ENCODE measurements at regions not wholly inside any gene's neighbourhood (a gene's known extent, or its start where the extent isn't known, plus 50 kb on each side); places are given as distances from the start of the nearest gene placed in this dataset.

GRCh38 chr1:73766786-73767348, 431.1 kb downstream of the LRRIQ3 start:
- no peak overlapping the region for H3K4me3 ChIP-seq (ENCODE audit: low read length)
- DNase-seq = no peak
- H3K36me3 ChIP-seq (ENCODE audit: control insufficient read depth in 2 of 3, insufficient read depth in 3 of 3, low read length in 3 of 3) = no peaks in the 10 kb centered on the region
- H3K4me3 Mint-ChIP-seq = no peak overlapping the region
- no peaks in the 10 kb centered on the region for H3K4me1 ChIP-seq (ENCODE audit: control insufficient read depth in 2 of 2, insufficient read depth in 2 of 2, low read length in 2 of 2)
- POLR2A ChIA-PET = no interaction called here
- no peak for ATAC-seq
- no peaks in the 10 kb centered on the region for H3K27me3 Mint-ChIP-seq
- intact Hi-C loops (cut with micrococcal nuclease) = no loop called here
- H3K4me1 Mint-ChIP-seq = no peaks in the 10 kb centered on the region
- no peaks in the 10 kb centered on the region for H3K9me3 ChIP-seq (ENCODE audit: control insufficient read depth in 2 of 3, low read length in 3 of 3)
- H3K27me3 ChIP-seq (ENCODE audit: control insufficient read depth in 2 of 2, insufficient read depth in 2 of 2, low read length in 2 of 2) = no peaks in the 10 kb centered on the region
- no peak overlapping the region for H3K27ac Mint-ChIP-seq
- no peak overlapping the region for H3K27ac ChIP-seq (ENCODE audit: low read depth, low read length)
- CTCF ChIA-PET = no interaction called here
- peaks cover 0 to 10% (median 0%) of the 10 kb centered on the region in 11 donors for H3K9me3 Mint-ChIP-seq
- no peaks in the 10 kb centered on the region for H3K36me3 Mint-ChIP-seq

GRCh38 chr1:73765551-73766233, 432.3 kb downstream of the LRRIQ3 start:
- Mint-ChIP-seq H3K27me3 (no peaks in the 10 kb centered on the region), H3K9me3 (peaks cover 0 to 10% (median 0%) of the 10 kb centered on the region in 11 donors), H3K27ac (no peak overlapping the region), H3K4me1 (no peaks in the 10 kb centered on the region), H3K36me3 (no peaks in the 10 kb centered on the region), H3K4me3 (no peak overlapping the region)
- Histone ChIP-seq H3K27ac (ENCODE audit: low read depth, low read length) (no peak overlapping the region), H3K4me3 (ENCODE audit: low read length) (no peak overlapping the region), H3K36me3 (ENCODE audit: control insufficient read depth in 2 of 3, insufficient read depth in 3 of 3, low read length in 3 of 3) (no peaks in the 10 kb centered on the region), H3K27me3 (ENCODE audit: control insufficient read depth in 2 of 2, insufficient read depth in 2 of 2, low read length in 2 of 2) (no peaks in the 10 kb centered on the region), H3K4me1 (ENCODE audit: control insufficient read depth in 2 of 2, insufficient read depth in 2 of 2, low read length in 2 of 2) (no peaks in the 10 kb centered on the region), H3K9me3 (ENCODE audit: control insufficient read depth in 2 of 3, low read length in 3 of 3) (no peaks in the 10 kb centered on the region)
- ChIA-PET POLR2A (no interaction called here), CTCF (no interaction called here)
- ATAC-seq = no peak
- intact Hi-C loops (cut with micrococcal nuclease) = no loop called here
- DNase-seq = no peak

- H3K27ac Mint-ChIP-seq = no peak overlapping the region
These were observed 436.4 kb downstream of the LRRIQ3 start for GRCh38 chr1:73761559-73761958.

GRCh38 chr1:73759011-73759410, 439.0 kb downstream of the LRRIQ3 start:
- H3K4me1 Mint-ChIP-seq = no peaks in the 10 kb centered on the region
- H3K4me3 Mint-ChIP-seq = no peak overlapping the region
- no peak overlapping the region for H3K27ac ChIP-seq (ENCODE audit: low read depth, low read length)
- H3K27me3 ChIP-seq (ENCODE audit: control insufficient read depth in 2 of 2, insufficient read depth in 2 of 2, low read length in 2 of 2) = no peaks in the 10 kb centered on the region
- no peaks in the 10 kb centered on the region for H3K9me3 ChIP-seq (ENCODE audit: control insufficient read depth in 2 of 3, low read length in 3 of 3)
- CTCF ChIA-PET = no interaction called here
- DNase-seq = no peak
- H3K4me3 ChIP-seq (ENCODE audit: low read length) = no peak overlapping the region
- intact Hi-C loops (cut with micrococcal nuclease) = no loop called here
- H3K4me1 ChIP-seq (ENCODE audit: control insufficient read depth in 2 of 2, insufficient read depth in 2 of 2, low read length in 2 of 2) = no peaks in the 10 kb centered on the region
- ATAC-seq = no peak
- no peaks in the 10 kb centered on the region for H3K36me3 ChIP-seq (ENCODE audit: control insufficient read depth in 2 of 3, insufficient read depth in 3 of 3, low read length in 3 of 3)
- H3K36me3 Mint-ChIP-seq = no peaks in the 10 kb centered on the region
- H3K27ac Mint-ChIP-seq = no peak overlapping the region
- POLR2A ChIA-PET = no interaction called here
- H3K27me3 Mint-ChIP-seq = no peaks in the 10 kb centered on the region
- peaks cover 0 to 9% (median 0%) of the 10 kb centered on the region in 11 donors for H3K9me3 Mint-ChIP-seq

More at GRCh38 chr1:73761559-73761958, 436.4 kb downstream of the LRRIQ3 start:
- H3K9me3 Mint-ChIP-seq = peaks cover 0 to 6% (median 0%) of the 10 kb centered on the region in 11 donors
- no peak overlapping the region for H3K4me3 Mint-ChIP-seq
- no peaks in the 10 kb centered on the region for H3K36me3 ChIP-seq (ENCODE audit: control insufficient read depth in 2 of 3, insufficient read depth in 3 of 3, low read length in 3 of 3)
- H3K36me3 Mint-ChIP-seq = no peaks in the 10 kb centered on the region
- ChIA-PET POLR2A (no interaction called here), CTCF (no interaction called here)
- no peak for ATAC-seq
- intact Hi-C loops (cut with micrococcal nuclease) = no loop called here
- no peak overlapping the region for H3K4me3 ChIP-seq (ENCODE audit: low read length)
- no peak overlapping the region for H3K27ac ChIP-seq (ENCODE audit: low read depth, low read length)
- H3K27me3 ChIP-seq (ENCODE audit: control insufficient read depth in 2 of 2, insufficient read depth in 2 of 2, low read length in 2 of 2) = no peaks in the 10 kb centered on the region
- H3K9me3 ChIP-seq (ENCODE audit: control insufficient read depth in 2 of 3, low read length in 3 of 3) = no peaks in the 10 kb centered on the region
- no peak for DNase-seq
- H3K4me1 Mint-ChIP-seq = no peaks in the 10 kb centered on the region
- H3K27me3 Mint-ChIP-seq = no peaks in the 10 kb centered on the region
- no peaks in the 10 kb centered on the region for H3K4me1 ChIP-seq (ENCODE audit: control insufficient read depth in 2 of 2, insufficient read depth in 2 of 2, low read length in 2 of 2)

- intact Hi-C loops (cut with micrococcal nuclease) = no loop called here
- H3K9me3 Mint-ChIP-seq = peaks cover 0 to 9% (median 0%) of the 10 kb centered on the region in 11 donors
- no peak overlapping the region for H3K27ac ChIP-seq (ENCODE audit: low read depth, low read length)
These were observed 441.2 kb downstream of the LRRIQ3 start for GRCh38 chr1:73756817-73757216.

GRCh38 chr1:73755649-73756048, 442.3 kb downstream of the LRRIQ3 start:
- H3K27ac Mint-ChIP-seq = no peak overlapping the region
- no peaks in the 10 kb centered on the region for H3K4me1 Mint-ChIP-seq
- Histone ChIP-seq H3K27me3 (ENCODE audit: control insufficient read depth in 2 of 2, insufficient read depth in 2 of 2, low read length in 2 of 2) (no peaks in the 10 kb centered on the region), H3K9me3 (ENCODE audit: control insufficient read depth in 2 of 3, low read length in 3 of 3) (no peaks in the 10 kb centered on the region), H3K36me3 (ENCODE audit: control insufficient read depth in 2 of 3, insufficient read depth in 3 of 3, low read length in 3 of 3) (no peaks in the 10 kb centered on the region), H3K4me1 (ENCODE audit: control insufficient read depth in 2 of 2, insufficient read depth in 2 of 2, low read length in 2 of 2) (no peaks in the 10 kb centered on the region), H3K4me3 (ENCODE audit: low read length) (no peak overlapping the region), H3K27ac (ENCODE audit: low read depth, low read length) (no peak overlapping the region)
- no peaks in the 10 kb centered on the region for H3K27me3 Mint-ChIP-seq
- peaks cover 0 to 9% (median 0%) of the 10 kb centered on the region in 11 donors for H3K9me3 Mint-ChIP-seq
- intact Hi-C loops (cut with micrococcal nuclease) = no loop called here
- no peaks in the 10 kb centered on the region for H3K36me3 Mint-ChIP-seq
- DNase-seq (no peak), ATAC-seq (no peak)
- ChIA-PET POLR2A (no interaction called here), CTCF (no interaction called here)
- no peak overlapping the region for H3K4me3 Mint-ChIP-seq

More at GRCh38 chr1:73756817-73757216, 441.2 kb downstream of the LRRIQ3 start:
- H3K4me3 ChIP-seq (ENCODE audit: low read length) = no peak overlapping the region
- no peaks in the 10 kb centered on the region for H3K4me1 ChIP-seq (ENCODE audit: control insufficient read depth in 2 of 2, insufficient read depth in 2 of 2, low read length in 2 of 2)
- no peak overlapping the region for H3K27ac Mint-ChIP-seq
- POLR2A ChIA-PET = no interaction called here
- H3K36me3 ChIP-seq (ENCODE audit: control insufficient read depth in 2 of 3, insufficient read depth in 3 of 3, low read length in 3 of 3) = no peaks in the 10 kb centered on the region
- H3K27me3 ChIP-seq (ENCODE audit: control insufficient read depth in 2 of 2, insufficient read depth in 2 of 2, low read length in 2 of 2) = no peaks in the 10 kb centered on the region
- H3K4me3 Mint-ChIP-seq = no peak overlapping the region
- H3K36me3 Mint-ChIP-seq = no peaks in the 10 kb centered on the region
- DNase-seq (no peak), ATAC-seq (no peak)
- H3K4me1 Mint-ChIP-seq = no peaks in the 10 kb centered on the region
- CTCF ChIA-PET = no interaction called here
- no peaks in the 10 kb centered on the region for H3K27me3 Mint-ChIP-seq
- H3K9me3 ChIP-seq (ENCODE audit: control insufficient read depth in 2 of 3, low read length in 3 of 3) = no peaks in the 10 kb centered on the region

GRCh38 chr1:73749996-73750395, 448.0 kb downstream of the LRRIQ3 start:
- CTCF ChIA-PET = no interaction called here
- Mint-ChIP-seq H3K9me3 (peaks cover 0 to 22% (median 3%) of the 10 kb centered on the region in 11 donors), H3K4me3 (no peak overlapping the region), H3K27me3 (no peaks in the 10 kb centered on the region), H3K4me1 (no peaks in the 10 kb centered on the region), H3K36me3 (no peaks in the 10 kb centered on the region), H3K27ac (no peak overlapping the region)
- H3K4me3 ChIP-seq (ENCODE audit: low read length) = no peak overlapping the region
- H3K27ac ChIP-seq (ENCODE audit: low read depth, low read length) = no peak overlapping the region
- no peaks in the 10 kb centered on the region for H3K27me3 ChIP-seq (ENCODE audit: control insufficient read depth in 2 of 2, insufficient read depth in 2 of 2, low read length in 2 of 2)
- H3K9me3 ChIP-seq (ENCODE audit: control insufficient read depth in 2 of 3, low read length in 3 of 3) = no peaks in the 10 kb centered on the region
- POLR2A ChIA-PET = no interaction called here
- no peak for ATAC-seq
- DNase-seq = no peak
- no peaks in the 10 kb centered on the region for H3K36me3 ChIP-seq (ENCODE audit: control insufficient read depth in 2 of 3, insufficient read depth in 3 of 3, low read length in 3 of 3)
- intact Hi-C loops (cut with micrococcal nuclease) = no loop called here
- H3K4me1 ChIP-seq (ENCODE audit: control insufficient read depth in 2 of 2, insufficient read depth in 2 of 2, low read length in 2 of 2) = no peaks in the 10 kb centered on the region
